ENCODE measurements at regions not wholly inside any gene's neighbourhood (a gene's known extent, or its start where the extent isn't known, plus 50 kb on each side); places are given as distances from the start of the nearest gene placed in this dataset.
"Not testable (repeated sequence)": the region's sequence is repeated elsewhere in the genome, so short reads cannot be mapped to it uniquely, and the experiment has no call there.

GRCh38 chr7:149635561-149636329 is 137.6 kb downstream of the ZNF467 start:
- no peak for DNase-seq (ENCODE audit: low read depth, low spot score)

- no peak for DNase-seq (ENCODE audit: low read depth, low spot score)
Measured at GRCh38 chr7:149633976-149634945, 136.7 kb upstream of the ZNF746 start.

- DNase-seq (ENCODE audit: low read depth, low spot score), result not testable (repeated sequence)
Measured at GRCh38 chr7:149628361-149629149, 130.9 kb upstream of the ZNF746 start.

- DNase-seq (ENCODE audit: low read depth, low spot score), result no peak
Measured at GRCh38 chr7:149627911-149628310, 130.3 kb upstream of the ZNF746 start.

- no peak for DNase-seq (ENCODE audit: low read depth, low spot score)
Measured at GRCh38 chr7:149626972-149627371, 129.4 kb upstream of the ZNF746 start.

- no peak for DNase-seq (ENCODE audit: low read depth, low spot score)
Measured at GRCh38 chr7:149625947-149626392, 128.4 kb upstream of the ZNF746 start.

- peak; percentile 70 for DNase-seq (ENCODE audit: low read depth, low spot score)
Measured at GRCh38 chr7:149625340-149625946, 127.8 kb upstream of the ZNF746 start.

- peak; percentile 97 for DNase-seq (ENCODE audit: low read depth, low spot score)
Measured at GRCh38 chr7:149624419-149625339, 127.1 kb upstream of the ZNF746 start.

- DNase-seq (ENCODE audit: low read depth, low spot score), result peak; percentile 44
Measured at GRCh38 chr7:149624006-149624405, 126.4 kb upstream of the ZNF746 start.

GRCh38 chr7:149623262-149623997 is 125.8 kb upstream of the ZNF746 start:
- DNase-seq (ENCODE audit: low read depth, low spot score), result peak; percentile 77

- DNase-seq (ENCODE audit: low read depth, low spot score), result no peak
Measured at GRCh38 chr7:149622444-149623210, 125.0 kb upstream of the ZNF746 start.

- DNase-seq (ENCODE audit: low read depth, low spot score), result no peak
Measured at GRCh38 chr7:149621776-149622175, 124.2 kb upstream of the ZNF746 start.

GRCh38 chr7:149620961-149621360 is 123.4 kb upstream of the ZNF746 start:
- no peak for DNase-seq (ENCODE audit: low read depth, low spot score)

GRCh38 chr7:149616898-149617297 is 119.3 kb upstream of the ZNF746 start:
- DNase-seq (ENCODE audit: low read depth, low spot score), result no peak

GRCh38 chr7:149615690-149616270 is 118.2 kb upstream of the ZNF746 start:
- DNase-seq (ENCODE audit: low read depth, low spot score), result no peak

- DNase-seq (ENCODE audit: low read depth, low spot score), result peak; percentile 39
Measured at GRCh38 chr7:149610441-149611011, 112.9 kb upstream of the ZNF746 start.

- DNase-seq (ENCODE audit: low read depth, low spot score), result no peak
Measured at GRCh38 chr7:149608168-149608567, 110.6 kb upstream of the ZNF746 start.

GRCh38 chr7:149607683-149608082 is 110.1 kb upstream of the ZNF746 start:
- no peak for DNase-seq (ENCODE audit: low read depth, low spot score)

Data from astrocyte of the hippocampus (primary cell).